ENCODE measurements at regions not wholly inside any gene's neighbourhood (a gene's known extent, or its start where the extent isn't known, plus 50 kb on each side); places are given as distances from the start of the nearest gene placed in this dataset.

DNA sequence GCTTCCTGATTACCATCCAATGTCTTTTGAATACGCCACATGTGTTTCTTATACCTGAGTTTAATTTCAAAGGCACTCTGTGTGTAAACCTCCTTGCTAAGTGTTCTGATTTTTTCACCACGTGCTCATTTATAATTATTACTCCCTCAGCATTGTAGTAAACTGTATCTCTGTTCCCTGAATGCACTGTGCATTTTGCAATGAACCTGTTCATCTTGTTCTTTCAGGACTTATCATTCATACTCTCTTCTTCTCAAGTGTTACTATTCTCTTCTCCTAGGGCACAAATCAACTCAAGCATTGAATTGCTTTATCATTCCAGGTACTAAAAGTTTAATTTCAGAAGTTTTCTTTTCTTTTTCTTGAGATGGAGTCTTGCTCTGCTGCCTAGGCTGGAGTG, 383.4 kb upstream of the TRIB2 start:
- DNase-seq (ENCODE audit: low read depth in 1 of 2, low spot score in 1 of 2): no peak

DNA sequence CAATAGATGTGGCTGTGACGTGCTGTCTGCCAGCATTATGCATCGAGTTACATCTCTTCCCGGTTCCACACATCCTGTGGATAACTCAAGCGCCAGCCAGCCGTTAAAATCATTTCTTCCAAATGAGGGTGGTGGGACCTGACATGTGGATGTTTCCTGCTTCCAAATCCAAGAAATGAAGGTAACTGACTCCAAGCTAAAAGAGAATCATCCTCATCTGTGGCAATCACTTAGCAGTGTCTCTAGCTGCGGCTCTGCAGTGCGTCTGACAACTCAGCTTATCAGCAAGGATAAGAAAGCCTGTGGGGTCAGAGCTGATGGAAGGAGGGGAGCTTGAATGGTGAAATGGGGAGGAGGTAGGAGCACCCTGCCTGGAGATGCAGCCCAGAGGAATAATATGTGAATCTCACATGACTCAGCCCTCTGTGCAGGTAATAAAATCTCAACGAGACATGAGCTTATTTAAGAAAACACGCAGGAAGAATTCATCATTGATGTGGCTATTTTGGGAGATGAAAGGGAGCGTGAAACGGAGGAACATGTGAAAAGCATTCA, 382.2 kb upstream of the TRIB2 start:
- DNase-seq (ENCODE audit: low read depth in 1 of 2, low spot score in 1 of 2): no peak

DNA sequence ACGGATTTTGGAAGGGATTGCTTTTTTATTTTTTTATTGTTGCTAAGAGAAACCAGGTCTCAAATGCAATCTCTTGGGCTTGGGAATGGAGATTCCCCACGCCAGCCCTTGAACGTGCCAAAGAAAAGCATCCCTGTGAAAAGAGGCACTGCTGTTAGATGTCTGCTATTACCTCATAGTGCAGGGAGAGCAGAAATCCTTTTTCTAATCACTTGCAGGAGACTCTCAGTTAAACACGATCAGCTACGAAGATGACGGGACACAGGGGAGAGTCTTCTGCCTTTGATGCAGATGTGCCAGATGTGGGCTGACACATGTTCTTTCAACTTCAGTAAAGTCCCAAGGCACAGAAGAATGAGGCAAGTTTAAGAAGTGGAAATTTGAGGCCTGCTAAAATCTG, 381.6 kb upstream of the TRIB2 start:
- no peak for DNase-seq (ENCODE audit: low read depth in 1 of 2, low spot score in 1 of 2)

DNA sequence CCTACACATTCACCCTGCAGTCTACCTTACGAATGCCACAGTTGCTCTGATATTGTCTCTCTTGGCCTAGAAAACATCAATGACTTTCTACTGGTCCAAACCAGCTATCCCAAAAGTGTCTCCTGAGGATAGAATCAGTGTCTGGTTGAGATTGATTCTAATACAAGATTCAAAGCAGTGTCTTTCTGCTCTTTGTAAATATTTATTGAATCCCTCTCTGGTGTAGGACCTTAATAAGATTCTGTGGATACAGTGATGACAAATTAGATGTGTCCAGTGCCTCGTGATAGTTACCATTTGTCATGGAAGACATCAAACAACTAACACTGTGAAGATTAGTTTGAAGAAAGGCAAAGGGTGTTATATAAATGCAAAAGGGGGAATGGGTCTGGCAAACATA, 380.7 kb upstream of the TRIB2 start:
- no peak for DNase-seq (ENCODE audit: low read depth in 1 of 2, low spot score in 1 of 2)

DNA sequence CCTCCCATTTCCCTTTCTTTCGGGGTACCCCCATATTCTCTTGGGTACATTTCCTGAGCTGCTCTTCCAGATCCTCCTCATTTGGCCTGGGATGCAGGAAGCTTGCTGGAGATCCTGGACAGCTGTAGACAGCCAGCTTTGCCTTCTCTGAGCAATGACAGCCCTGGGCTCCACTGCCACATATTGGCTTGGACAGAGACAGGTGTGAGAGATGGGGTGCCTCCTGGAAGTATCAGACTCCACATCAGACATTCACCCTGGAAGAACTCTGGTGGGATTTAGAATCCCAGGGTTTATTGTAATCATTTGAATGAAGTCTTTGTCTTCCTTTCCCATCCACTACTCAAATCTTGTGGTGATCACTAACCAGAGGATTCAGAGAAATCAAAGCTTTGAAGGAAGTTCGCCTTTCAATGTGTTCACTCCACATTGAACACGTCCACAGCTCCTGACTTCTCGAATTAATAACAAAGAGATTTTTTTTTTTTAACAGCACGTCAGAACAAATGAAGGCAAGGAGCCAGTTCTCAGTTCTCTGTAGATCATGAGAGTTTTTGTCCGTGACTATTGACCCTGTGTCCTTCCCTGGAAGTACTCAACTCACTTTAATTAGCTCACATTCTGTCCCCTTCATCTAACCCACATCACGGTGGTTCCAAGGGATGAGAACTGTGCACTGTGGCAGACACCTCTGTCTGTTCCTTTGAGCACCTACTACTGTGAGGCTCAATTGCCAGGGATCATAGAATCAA, 377.6 kb upstream of the TRIB2 start:
- no peak for DNase-seq (ENCODE audit: low read depth in 1 of 2, low spot score in 1 of 2)

DNA sequence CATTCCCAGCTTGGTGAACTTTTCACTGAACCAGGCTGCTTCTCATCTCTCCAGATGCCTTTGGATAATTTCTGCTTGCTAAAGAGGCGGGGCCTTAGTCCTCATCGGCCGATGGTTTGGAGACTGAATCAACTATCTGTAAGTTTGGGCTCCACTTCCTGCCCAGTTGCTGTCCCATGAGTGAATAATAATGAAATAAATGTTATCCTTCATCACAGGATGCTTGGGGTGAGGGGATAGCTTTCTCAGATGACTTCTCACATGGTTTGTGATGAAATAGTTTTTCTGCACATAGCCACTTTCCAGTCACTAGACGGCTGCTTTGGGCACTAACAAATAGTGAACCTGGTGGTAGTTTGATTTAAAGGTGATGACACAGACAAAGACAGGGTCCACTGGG, 376.6 kb upstream of the TRIB2 start:
- no peak for DNase-seq (ENCODE audit: low read depth in 1 of 2, low spot score in 1 of 2)

DNA sequence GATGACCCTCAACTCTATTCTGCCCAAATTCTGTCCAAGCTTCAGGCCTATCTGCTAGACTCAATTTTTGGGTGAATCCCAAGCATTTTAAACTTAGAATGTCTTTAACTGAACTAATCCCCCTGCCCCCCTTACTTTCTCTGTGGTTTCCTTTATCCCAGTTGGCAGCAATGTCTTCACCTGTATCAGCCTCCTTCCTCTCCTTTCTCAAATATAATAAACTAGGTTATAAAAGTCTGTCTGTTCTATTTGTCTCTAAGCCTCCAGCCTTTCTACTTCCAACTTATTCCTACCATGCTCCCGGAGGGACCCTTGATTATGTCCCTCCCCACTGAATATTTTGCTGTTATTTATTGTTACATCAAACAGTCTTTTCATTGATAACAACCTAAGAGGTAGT, 375.5 kb upstream of the TRIB2 start:
- no peak for DNase-seq (ENCODE audit: low read depth in 1 of 2, low spot score in 1 of 2)

DNA sequence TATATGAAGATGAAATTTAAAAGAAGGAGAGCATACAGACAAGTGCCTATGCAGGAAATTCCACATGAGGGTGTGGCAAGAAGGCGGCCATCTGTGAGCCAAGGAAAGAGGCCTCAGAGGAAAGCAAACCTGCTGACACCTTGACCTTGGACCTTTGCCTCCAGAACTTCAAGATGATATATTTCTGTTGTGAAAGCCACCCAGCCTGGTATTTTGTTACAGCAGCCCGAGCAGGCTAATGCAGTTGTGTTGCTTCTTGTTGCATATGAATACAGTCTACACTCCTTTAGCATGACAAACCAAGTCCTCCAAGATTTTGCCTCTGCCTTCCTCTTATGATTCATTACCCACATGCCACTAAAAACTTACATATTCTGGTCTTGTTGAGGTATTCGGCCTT, 374.8 kb upstream of the TRIB2 start:
- DNase-seq (ENCODE audit: low read depth in 1 of 2, low spot score in 1 of 2): no peak

DNA sequence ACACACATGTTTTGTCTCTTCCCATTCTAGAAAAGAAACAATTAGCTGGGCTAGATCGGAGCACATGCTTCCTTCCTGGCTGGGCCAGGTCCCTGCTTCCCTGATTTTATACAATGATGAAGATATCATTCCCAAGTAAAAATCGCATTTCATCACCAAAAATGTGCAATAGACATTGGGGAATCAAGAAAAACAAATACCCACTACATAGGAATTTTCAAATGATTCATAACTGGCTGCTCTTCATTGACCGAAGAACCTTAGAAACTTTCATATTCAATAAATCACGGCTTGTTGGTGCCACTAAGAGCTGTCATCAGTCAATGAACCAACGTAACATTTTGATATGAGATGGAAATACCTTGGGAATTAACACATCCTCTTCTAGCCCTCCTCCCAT, 373.6 kb upstream of the TRIB2 start:
- DNase-seq (ENCODE audit: low read depth in 1 of 2, low spot score in 1 of 2): no peak

DNA sequence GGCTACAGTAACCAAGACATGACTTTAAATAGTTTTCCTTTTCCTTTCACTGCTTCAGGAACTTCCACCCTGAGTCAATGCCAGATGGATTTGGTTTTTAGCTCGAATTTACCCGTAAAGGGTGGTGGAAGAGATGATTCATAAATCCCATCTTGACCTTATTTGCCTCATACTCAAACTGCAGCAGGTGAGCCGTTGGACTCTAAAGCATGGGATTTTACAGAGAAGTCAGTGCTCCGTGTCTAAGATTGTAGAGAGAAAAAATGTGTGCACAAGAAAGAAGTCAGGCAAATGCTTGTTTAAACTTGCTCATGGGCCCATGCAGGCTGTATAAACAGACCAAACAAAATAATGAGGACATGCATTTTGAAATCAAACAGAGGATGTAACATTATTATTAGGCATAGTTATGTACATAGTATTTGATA, 369.7 kb upstream of the TRIB2 start:
- no peak for DNase-seq (ENCODE audit: low read depth in 1 of 2, low spot score in 1 of 2)

DNA sequence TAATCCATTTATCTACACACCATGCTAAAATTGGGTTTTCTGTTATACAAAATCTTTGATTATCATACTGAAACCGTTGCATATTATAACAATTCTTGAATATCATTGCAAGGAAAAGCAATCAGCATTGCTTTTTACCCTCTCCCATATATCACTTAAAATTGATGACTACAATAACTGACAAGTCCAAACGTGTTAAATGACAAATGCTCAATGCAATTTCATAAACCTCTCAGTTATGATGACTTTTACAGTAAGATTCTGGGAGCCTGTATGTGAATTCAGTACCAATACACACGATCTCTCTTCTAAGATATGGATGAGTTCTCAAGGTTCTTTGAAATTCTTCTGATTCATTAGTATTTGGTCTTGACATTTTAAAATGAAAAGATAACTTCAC, 368.5 kb upstream of the TRIB2 start:
- no peak for DNase-seq (ENCODE audit: low read depth in 1 of 2, low spot score in 1 of 2)

DNA sequence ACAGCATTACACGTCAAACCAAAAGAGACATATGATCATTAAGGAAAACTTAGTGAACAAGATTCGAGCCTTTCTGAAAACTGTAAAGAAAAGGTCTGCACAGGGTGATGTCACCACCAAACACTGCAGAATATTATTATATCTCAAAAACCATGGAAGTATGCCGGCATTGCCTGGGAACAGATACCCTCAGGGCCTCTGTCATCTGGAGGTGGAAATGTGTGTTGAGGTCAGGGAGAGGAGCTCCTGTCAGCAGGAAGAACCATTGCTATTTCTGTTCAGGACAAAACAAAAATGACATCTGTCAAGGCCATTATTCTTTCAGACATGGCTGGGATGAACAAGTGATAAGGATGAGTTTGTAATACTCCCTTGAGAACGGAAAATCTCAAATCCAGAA, 365.9 kb upstream of the TRIB2 start:
- no peak for DNase-seq (ENCODE audit: low read depth in 1 of 2, low spot score in 1 of 2)

DNA sequence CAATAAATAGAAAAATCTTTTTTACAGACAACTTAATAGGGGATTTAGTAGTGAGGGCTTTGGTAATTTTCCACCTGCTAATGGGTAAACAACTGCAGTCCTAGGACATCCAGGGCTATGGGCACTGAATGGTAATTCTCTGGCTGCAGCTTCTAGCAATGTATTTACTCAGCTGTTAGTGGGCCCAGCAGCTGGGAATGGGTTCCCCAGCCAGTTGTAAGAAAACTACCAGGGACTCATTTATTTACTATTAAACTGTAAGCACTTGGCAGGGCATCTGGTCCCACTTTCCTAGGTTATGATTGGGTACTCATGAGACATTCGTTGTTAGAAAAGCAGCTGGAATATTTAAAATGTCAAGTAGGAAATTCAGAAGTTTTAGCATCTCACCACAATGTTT, 363.8 kb upstream of the TRIB2 start:
- no peak for DNase-seq (ENCODE audit: low read depth in 1 of 2, low spot score in 1 of 2)

DNA sequence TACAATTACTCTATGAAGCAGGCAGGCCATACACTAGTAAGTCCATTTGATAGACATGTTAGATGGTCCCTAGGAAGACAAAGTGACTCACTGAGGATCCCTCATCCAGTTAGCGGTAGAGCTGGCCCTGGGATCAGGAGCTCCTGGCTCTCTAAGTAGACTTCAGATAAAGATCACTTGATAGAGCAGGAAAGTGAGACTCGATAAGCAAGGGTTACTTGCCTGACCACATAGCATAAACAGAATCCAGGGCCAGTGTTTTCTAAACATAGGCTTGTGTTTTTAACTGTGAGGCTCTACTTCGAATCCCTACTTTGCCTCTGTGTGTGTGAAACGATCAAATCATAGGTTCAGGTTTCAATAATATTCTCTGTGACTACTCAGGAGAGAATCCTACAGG, 355.2 kb upstream of the TRIB2 start:
- no peak for DNase-seq (ENCODE audit: low read depth in 1 of 2, low spot score in 1 of 2)

DNA sequence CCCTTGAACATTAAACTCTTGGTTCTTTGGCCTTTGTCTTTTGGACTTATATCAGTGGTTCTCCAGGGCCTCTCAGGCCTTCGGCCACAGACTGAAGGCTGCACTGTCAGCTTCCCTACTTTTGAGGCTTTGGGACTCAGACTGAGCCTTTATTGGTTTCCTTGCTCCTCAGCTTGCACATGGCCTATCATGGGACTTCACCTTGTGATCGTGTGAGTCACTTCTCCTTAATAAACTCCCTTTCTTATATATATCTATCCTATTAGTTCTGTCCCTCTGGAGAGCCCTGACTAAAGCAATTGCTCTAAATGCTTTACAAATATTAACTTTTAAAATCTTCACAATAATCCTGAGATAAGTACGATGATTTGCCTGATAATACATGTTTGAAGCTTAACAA, 353.6 kb upstream of the TRIB2 start:
- no peak for DNase-seq (ENCODE audit: low read depth in 1 of 2, low spot score in 1 of 2)

DNA sequence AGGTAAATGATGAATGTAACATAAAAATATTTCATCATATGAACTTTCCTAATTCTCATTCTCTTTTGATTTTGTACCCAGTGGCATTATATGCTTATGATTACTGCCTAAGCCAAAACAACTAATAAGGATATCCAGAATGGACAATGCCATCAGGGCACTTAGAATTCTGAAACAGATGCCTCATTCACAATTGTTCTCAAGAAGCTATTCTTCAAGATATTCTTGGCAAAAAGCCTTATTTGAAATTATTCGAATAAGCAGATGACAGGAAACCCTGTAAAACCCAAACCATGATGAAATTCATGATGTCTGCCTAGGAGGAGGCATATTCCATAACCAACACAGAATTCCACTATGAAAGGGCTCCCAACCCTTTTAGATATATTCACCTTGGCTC, 353.2 kb upstream of the TRIB2 start:
- DNase-seq (ENCODE audit: low read depth in 1 of 2, low spot score in 1 of 2): no peak

DNA sequence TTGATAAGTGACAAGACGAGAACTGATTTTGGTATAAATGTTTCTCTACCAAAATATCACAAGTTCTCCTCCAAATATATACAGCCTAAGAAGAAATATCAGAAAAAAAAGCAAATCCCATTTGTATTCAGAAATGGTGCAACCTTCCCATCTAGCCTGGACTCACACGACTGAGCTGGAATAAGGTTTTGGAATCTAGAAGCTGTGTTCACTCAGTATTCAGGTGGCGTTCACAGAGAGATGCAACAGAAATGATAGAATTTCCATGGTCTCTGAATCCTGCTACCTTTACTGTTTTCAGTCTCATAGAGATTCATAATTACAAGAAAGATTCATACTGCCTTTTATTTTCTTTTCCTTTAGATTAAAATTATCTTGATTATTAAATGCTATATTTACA, 347.2 kb upstream of the TRIB2 start:
- DNase-seq (ENCODE audit: low read depth in 1 of 2, low spot score in 1 of 2): no peak

DNA sequence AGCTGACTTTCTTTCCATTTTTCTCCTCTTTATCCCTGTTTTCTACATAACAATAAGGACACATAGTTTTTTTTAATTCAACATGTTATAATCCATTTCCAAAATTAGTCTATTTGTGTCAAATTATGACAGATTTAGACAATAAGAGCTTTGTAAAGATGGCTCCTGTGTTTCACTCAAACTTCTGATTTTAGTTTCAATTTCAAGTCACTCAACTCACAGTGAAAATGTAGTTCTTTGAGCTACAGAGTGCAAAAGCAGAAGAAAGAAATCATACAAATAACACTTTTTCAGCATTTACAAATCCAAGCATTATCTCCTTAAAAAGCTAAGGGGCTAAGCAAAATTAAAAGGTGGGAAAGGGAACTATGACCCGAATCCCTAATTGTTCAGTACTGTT, 340.7 kb upstream of the TRIB2 start:
- no peak for DNase-seq (ENCODE audit: low read depth in 1 of 2, low spot score in 1 of 2)

DNA sequence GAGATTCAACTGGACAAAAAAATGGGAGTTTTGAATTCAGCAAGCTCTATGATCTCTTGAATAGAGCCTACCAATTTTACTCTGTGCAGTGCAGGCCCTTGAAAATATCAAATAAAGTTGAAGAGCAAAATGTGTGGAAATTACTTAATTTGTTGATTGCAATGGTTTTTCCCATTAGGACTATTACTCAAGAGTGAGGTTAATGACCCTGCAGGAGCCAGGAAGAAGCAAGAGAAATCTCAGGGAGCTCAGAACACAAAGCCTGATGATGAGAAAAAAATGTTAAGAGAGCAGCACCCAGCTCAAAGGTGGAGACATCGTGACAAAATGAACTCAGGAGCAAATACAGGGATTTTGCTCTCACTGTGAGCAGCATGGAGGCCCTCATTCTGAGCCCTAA, 337.6 kb upstream of the TRIB2 start:
- no peak for DNase-seq (ENCODE audit: low read depth in 1 of 2, low spot score in 1 of 2)

DNA sequence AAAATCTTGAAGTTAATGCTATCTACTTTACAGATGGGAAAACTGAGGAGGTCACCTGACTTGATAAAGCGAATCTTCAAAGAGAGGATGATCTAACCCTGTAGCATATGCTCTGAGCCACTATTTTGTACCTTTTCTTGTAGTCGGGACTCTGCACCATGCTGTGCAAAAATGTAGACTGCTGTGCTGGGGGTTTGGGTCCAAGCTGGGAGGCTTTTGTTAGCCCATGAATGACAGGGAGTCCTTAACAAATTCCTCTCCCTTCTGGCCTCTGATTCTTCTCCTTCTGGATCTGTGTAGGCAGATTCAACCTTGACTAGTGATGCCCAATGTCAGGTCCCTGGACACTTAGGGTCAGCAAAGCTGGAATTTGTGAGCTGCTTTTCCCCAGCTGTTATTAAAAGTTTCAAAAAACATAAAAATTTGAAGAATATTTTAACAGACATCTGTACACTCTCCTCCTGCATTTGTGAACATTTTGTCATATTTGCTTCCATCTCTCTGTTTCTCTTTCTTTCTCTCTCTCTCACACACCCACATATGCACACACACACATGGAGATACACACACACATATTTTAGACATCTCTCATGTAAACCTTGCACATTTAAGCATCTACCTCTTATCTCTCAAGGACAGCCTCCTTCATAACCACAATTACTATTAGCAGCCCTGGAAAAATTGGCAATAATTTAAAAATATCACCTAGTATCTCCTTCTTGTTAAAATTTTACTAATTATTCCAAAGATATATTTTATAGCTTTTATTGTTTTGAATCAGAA, 335.0 kb upstream of the TRIB2 start:
- DNase-seq (ENCODE audit: low read depth in 1 of 2, low spot score in 1 of 2): no peak

DNA sequence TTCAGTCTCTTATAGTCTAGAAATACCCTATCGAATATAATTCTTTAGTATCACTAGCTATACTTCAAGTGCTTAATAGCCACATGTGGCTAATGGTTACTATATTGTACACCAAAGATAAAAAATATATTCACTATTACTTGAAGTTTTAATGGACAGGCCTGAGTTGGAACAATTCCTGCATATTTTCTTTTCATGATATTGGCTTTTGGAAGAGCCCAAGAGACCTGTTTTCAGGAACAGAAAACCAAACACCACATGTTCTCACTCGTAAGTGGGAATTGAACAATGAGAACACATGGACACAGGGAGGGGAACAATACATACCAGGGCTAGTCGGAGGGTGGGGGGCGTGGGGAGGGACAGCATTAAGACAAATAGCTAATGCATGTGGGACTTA, 334.4 kb upstream of the TRIB2 start:
- DNase-seq (ENCODE audit: low read depth in 1 of 2, low spot score in 1 of 2): no peak

DNA sequence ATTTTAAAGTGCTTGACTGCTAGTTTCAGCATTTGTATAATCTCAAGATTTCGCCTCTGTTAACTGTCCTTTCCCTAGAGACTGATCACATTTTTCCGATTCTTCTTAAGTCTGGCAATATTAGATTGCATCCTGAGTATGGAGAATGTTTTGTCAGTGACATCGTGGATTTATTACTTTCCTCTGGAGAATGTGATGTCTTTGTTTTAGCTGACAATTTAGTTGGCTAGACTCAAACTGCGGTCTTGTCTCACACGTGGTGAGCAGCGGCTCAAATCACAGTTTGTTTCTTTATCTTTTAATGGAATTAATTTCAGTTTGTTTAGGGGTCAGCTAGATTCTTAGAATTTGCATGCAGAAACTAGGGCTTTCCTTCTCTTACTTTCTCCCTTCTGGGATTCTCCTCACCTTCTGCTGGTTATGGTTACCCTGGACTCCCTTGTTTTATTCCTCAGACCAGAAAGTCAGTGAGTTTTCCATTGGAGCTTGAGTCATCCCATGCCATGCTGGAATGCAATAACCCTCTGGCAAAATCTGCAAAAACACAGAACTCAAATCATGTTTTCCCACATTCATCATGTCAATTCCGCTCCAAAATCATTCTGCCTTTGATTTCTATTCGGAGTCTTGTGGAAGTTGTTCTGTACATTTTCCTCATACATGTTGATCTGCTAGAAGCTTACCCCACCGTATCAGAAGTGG, 327.2 kb upstream of the TRIB2 start:
- DNase-seq (ENCODE audit: low read depth in 1 of 2, low spot score in 1 of 2): no peak

Data from activated T-helper 1 cell treated with anti-CD3 and anti-CD28 coated beads, Interleukin-2, amount 50 U/mL, for 16 hours (primary cell).